Mesenchymal stem cell (in vitro differentiated cells and primary cell): ENCODE measurements at regions not wholly inside any gene's neighbourhood (a gene's known extent, or its start where the extent isn't known, plus 50 kb on each side); places are given as distances from the start of the nearest gene placed in this dataset.

ENCODE experiments used
- DNase-seq: peaks from one replicate; pipeline ENCODE4 v3.0.0-alpha.2; 2013
- H2AFZ ChIP-seq: one replicate; pipeline ENCODE4 v1.6.1; 2013; ENCODE audit warnings: low read depth, mild to moderate bottlenecking, control low read depth, inconsistent platforms, low read length, moderate library complexity
- H2AK5ac ChIP-seq: 2 replicates; pipeline ENCODE4 v1.6.1; 2013; ENCODE audit warnings: low read length, moderate library complexity, mild to moderate bottlenecking, inconsistent platforms; ENCODE audit not compliant: severe bottlenecking
- H2BK120ac ChIP-seq: one replicate; pipeline ENCODE4 v1.6.1; 2013; ENCODE audit warnings: low read depth, mild to moderate bottlenecking, inconsistent platforms, low read length, moderate library complexity
- H2BK12ac ChIP-seq, 2 experiments: one replicate each; pipeline ENCODE4 v1.6.1; 2013; ENCODE audit warnings: inconsistent platforms in 2 of 2, low read length in 2 of 2, mild to moderate bottlenecking in 2 of 2, moderate library complexity in 2 of 2, control low read depth in 1 of 2
- H2BK15ac ChIP-seq: one replicate; pipeline ENCODE4 v1.6.1; 2013; ENCODE audit warnings: mild to moderate bottlenecking, low read depth, inconsistent platforms; ENCODE audit not compliant: poor library complexity, severe bottlenecking
- H2BK5ac ChIP-seq: 2 replicates; pipeline ENCODE4 v1.6.1; 2013; ENCODE audit warnings: low read depth, mild to moderate bottlenecking, low read length, control low read depth, inconsistent platforms; ENCODE audit not compliant: poor library complexity, severe bottlenecking
- H3K14ac ChIP-seq, 2 experiments: one replicate each; pipeline ENCODE4 v1.6.1; 2013; ENCODE audit warnings: inconsistent platforms in 2 of 2, low read length in 2 of 2, control low read depth in 1 of 2, mild to moderate bottlenecking in 1 of 2, moderate library complexity in 1 of 2
- H3K18ac ChIP-seq, 2 experiments: one replicate each; pipeline ENCODE4 v1.6.1; 2013; ENCODE audit warnings: inconsistent platforms in 2 of 2, low read length in 2 of 2, control low read depth in 1 of 2, low read depth in 1 of 2, mild to moderate bottlenecking in 1 of 2
- H3K23ac ChIP-seq, 2 experiments: one replicate each; pipeline ENCODE4 v1.6.1; 2013; ENCODE audit warnings: inconsistent platforms in 2 of 2, low read length in 2 of 2, mild to moderate bottlenecking in 2 of 2, moderate library complexity in 2 of 2, control low read depth in 1 of 2
- H3K27ac ChIP-seq: 2 replicates; pipeline ENCODE4 v1.5.1; 2013; ENCODE audit warnings: mild to moderate bottlenecking, moderate library complexity, low read length, control low read depth, inconsistent platforms; ENCODE audit not compliant: poor library complexity, severe bottlenecking
- H3K27me3 ChIP-seq, 2 experiments: 2 replicates each; pipeline versions ENCODE4 v1.6.1 to v1.7.0; 2013; ENCODE audit warnings: low read length in 2 of 2, mild to moderate bottlenecking in 2 of 2, moderate library complexity in 2 of 2, control low read depth in 1 of 2, inconsistent platforms in 1 of 2; ENCODE audit not compliant: control insufficient read depth in 1 of 2, insufficient read depth in 1 of 2
- H3K36me3 ChIP-seq, 2 experiments: 2 replicates each; pipeline versions ENCODE4 v1.6.1 to v1.7.0; 2013; ENCODE audit warnings: low read length in 2 of 2, control low read depth in 1 of 2, inconsistent platforms in 1 of 2, low read depth in 1 of 2, mild to moderate bottlenecking in 1 of 2; ENCODE audit not compliant: insufficient read depth in 2 of 2, control insufficient read depth in 1 of 2
- H3K4ac ChIP-seq, 2 experiments: one replicate each; pipeline ENCODE4 v1.6.1; 2013; ENCODE audit warnings: inconsistent platforms in 2 of 2, low read length in 2 of 2, mild to moderate bottlenecking in 2 of 2, moderate library complexity in 2 of 2, control low read depth in 1 of 2, low read depth in 1 of 2
- H3K4me1 ChIP-seq: 2 replicates; pipeline ENCODE4 v1.6.1; 2013; ENCODE audit warnings: low read depth, low read length, control low read depth; ENCODE audit not compliant: control insufficient read depth, insufficient read depth
- H3K4me2 ChIP-seq: 2 replicates; pipeline ENCODE4 v1.6.1; 2013; ENCODE audit warnings: low read length, mild to moderate bottlenecking, inconsistent platforms; ENCODE audit not compliant: poor library complexity, severe bottlenecking
- H3K4me3 ChIP-seq, 2 experiments: 2 replicates each; pipeline versions ENCODE4 v1.5.1 to v1.7.0; 2013; ENCODE audit warnings: low read length in 2 of 2, mild to moderate bottlenecking in 2 of 2, control low read depth in 1 of 2, low read depth in 1 of 2; ENCODE audit not compliant: insufficient read depth in 1 of 2
- H3K79me1 ChIP-seq: replicated peaks from 2 replicates; pipeline ENCODE4 v1.6.1; 2013; ENCODE audit warnings: mild to moderate bottlenecking, control low read depth, low read length, inconsistent platforms; ENCODE audit not compliant: poor library complexity, severe bottlenecking
- H3K9ac ChIP-seq: 2 replicates; pipeline ENCODE4 v1.7.0; 2013; ENCODE audit warnings: mild to moderate bottlenecking, low read length, moderate library complexity
- H3K9me3 ChIP-seq: 2 replicates; pipeline ENCODE4 v1.7.0; 2013; ENCODE audit warnings: mild to moderate bottlenecking, low read length; ENCODE audit not compliant: control insufficient read depth
- H4K8ac ChIP-seq: one replicate; pipeline ENCODE4 v1.6.1; 2013; ENCODE audit warnings: inconsistent platforms, mild to moderate bottlenecking, low read length, moderate library complexity
- H4K91ac ChIP-seq: one replicate; pipeline ENCODE4 v1.6.1; 2013; ENCODE audit warnings: mild to moderate bottlenecking, low read length, inconsistent platforms
- WGBS: methylation state at CpG from one replicate; pipeline ENCODE4 v1.1.7; 2013; ENCODE audit warnings: mixed read lengths; 5-methylcytosine and 5-hydroxymethylcytosine counted together

- Histone ChIP-seq H3K27ac (no peak overlapping the region), H2BK15ac (no peak overlapping the region), H3K4ac (no peak overlapping the region), H3K79me1 (no peaks in the 10 kb centered on the region), H3K9me3 (no peaks in the 10 kb centered on the region), H4K8ac (no peak overlapping the region), H3K36me3 (no peaks in the 10 kb centered on the region), H3K27me3 (no peaks in the 10 kb centered on the region), H3K23ac (no peak overlapping the region), H3K9ac (no peak overlapping the region), H2BK120ac (no peak overlapping the region), H2AFZ (no peak overlapping the region), H3K4me2 (no peak overlapping the region), H4K91ac (no peak overlapping the region), H2BK5ac (no peak overlapping the region), H3K4me1 (no peaks in the 10 kb centered on the region), H3K18ac (no peak overlapping the region), H3K14ac (no peak overlapping the region), H3K4me3 (no peak overlapping the region), H2BK12ac (no peak overlapping the region), H2AK5ac (no peak overlapping the region)
- WGBS: 63% methylated on average over 1 of the region's 1 CpG
- no peak for DNase-seq
These were observed 512.0 kb downstream of the FOXG1 start for GRCh38 chr14:29278301-29279263.

- no peaks in the 10 kb centered on the region for H3K36me3 ChIP-seq
- H3K27me3 ChIP-seq: no peaks in the 10 kb centered on the region
- H3K14ac ChIP-seq: no peak overlapping the region
- no peak overlapping the region for H2AK5ac ChIP-seq
- no peak overlapping the region for H3K4ac ChIP-seq
- H3K4me1 ChIP-seq: no peaks in the 10 kb centered on the region
- H3K27ac ChIP-seq: no peak overlapping the region
- H3K4me2 ChIP-seq: no peak overlapping the region
- H3K23ac ChIP-seq: no peak overlapping the region
- no peak overlapping the region for H3K18ac ChIP-seq
- H3K4me3 ChIP-seq: no peak overlapping the region
- no peak overlapping the region for H2AFZ ChIP-seq
- WGBS: no CpG with 5 or more reads among the region's 1 CpG
- no peaks in the 10 kb centered on the region for H3K9me3 ChIP-seq
- H4K8ac ChIP-seq: no peak overlapping the region
- H2BK5ac ChIP-seq: no peak overlapping the region
- H4K91ac ChIP-seq: no peak overlapping the region
- DNase-seq: no peak
- no peaks in the 10 kb centered on the region for H3K79me1 ChIP-seq
- no peak overlapping the region for H2BK12ac ChIP-seq
- no peak overlapping the region for H2BK15ac ChIP-seq
- H2BK120ac ChIP-seq: no peak overlapping the region
- no peak overlapping the region for H3K9ac ChIP-seq
These were observed 515.6 kb downstream of the FOXG1 start for GRCh38 chr14:29282169-29282568.

GRCh38 chr14:29290441-29290840, 523.9 kb downstream of the FOXG1 start:
- H4K8ac ChIP-seq: no peak overlapping the region
- H3K9ac ChIP-seq: no peak overlapping the region
- H3K9me3 ChIP-seq: peaks cover 10% of the 10 kb centered on the region
- no CpG with 5 or more reads among the region's 2 CpGs for WGBS
- no peak overlapping the region for H2AFZ ChIP-seq
- no peak overlapping the region for H2BK120ac ChIP-seq
- no peak overlapping the region for H3K27ac ChIP-seq
- H2BK12ac ChIP-seq: no peak overlapping the region
- no peak overlapping the region for H3K4me2 ChIP-seq
- no peak overlapping the region for H3K23ac ChIP-seq
- H4K91ac ChIP-seq: no peak overlapping the region
- no peaks in the 10 kb centered on the region for H3K4me1 ChIP-seq
- H3K79me1 ChIP-seq: no peaks in the 10 kb centered on the region
- H3K18ac ChIP-seq: no peak overlapping the region
- no peaks in the 10 kb centered on the region for H3K27me3 ChIP-seq
- H2AK5ac ChIP-seq: no peak overlapping the region
- H3K4me3 ChIP-seq: no peak overlapping the region
- no peak overlapping the region for H2BK15ac ChIP-seq
- no peaks in the 10 kb centered on the region for H3K36me3 ChIP-seq
- no peak for DNase-seq
- no peak overlapping the region for H3K4ac ChIP-seq
- no peak overlapping the region for H3K14ac ChIP-seq
- no peak overlapping the region for H2BK5ac ChIP-seq

GRCh38 chr14:29299372-29299771, 532.8 kb downstream of the FOXG1 start:
- Histone ChIP-seq H2BK120ac (no peak overlapping the region), H2BK15ac (no peak overlapping the region), H3K4me3 (no peak overlapping the region), H3K9ac (no peak overlapping the region), H3K27me3 (no peaks in the 10 kb centered on the region), H2AK5ac (no peak overlapping the region), H3K36me3 (no peaks in the 10 kb centered on the region), H4K8ac (no peak overlapping the region), H3K4me1 (no peaks in the 10 kb centered on the region), H3K23ac (no peak overlapping the region), H3K4me2 (no peak overlapping the region), H3K4ac (no peak overlapping the region), H3K27ac (no peak overlapping the region), H4K91ac (no peak overlapping the region), H3K14ac (no peak overlapping the region), H3K79me1 (no peaks in the 10 kb centered on the region), H3K18ac (no peak overlapping the region), H2BK12ac (no peak overlapping the region), H2BK5ac (no peak overlapping the region), H2AFZ (no peak overlapping the region), H3K9me3 (peaks cover 10% of the 10 kb centered on the region)
- no peak for DNase-seq
- WGBS: 57% methylated on average over 1 of the region's 1 CpG
